ENCODE measurements at regions not wholly inside any gene's neighbourhood (a gene's known extent, or its start where the extent isn't known, plus 50 kb on each side); places are given as distances from the start of the nearest gene placed in this dataset.

GRCh38 chr1:238568735-238569134 is 678.0 kb upstream of the ZP4 start:
- Histone ChIP-seq H3K9me3 (ENCODE audit: control insufficient read depth, low read depth, low read length) (no peaks in the 10 kb centered on the region), H3K27me3 (ENCODE audit: control insufficient read depth, insufficient read depth, low read length) (no peaks in the 10 kb centered on the region), H3K4me3 (ENCODE audit: low read length) (no peak overlapping the region), H3K36me3 (ENCODE audit: control insufficient read depth, insufficient read depth, low read length) (no peaks in the 10 kb centered on the region), H3K4me1 (ENCODE audit: control insufficient read depth, insufficient read depth, low read length) (no peaks in the 10 kb centered on the region), H3K27ac (ENCODE audit: low read length) (no peak overlapping the region)
- no CpG with 5 or more reads among the region's 2 CpGs for WGBS (ENCODE audit: insufficient coverage, low lambda C conversion rate)
- DNase-seq = no peak

- no peak overlapping the region for H3K27ac ChIP-seq (ENCODE audit: low read length)
- no peak for DNase-seq
- H3K36me3 ChIP-seq (ENCODE audit: control insufficient read depth, insufficient read depth, low read length) = no peaks in the 10 kb centered on the region
- no peak overlapping the region for H3K4me3 ChIP-seq (ENCODE audit: low read length)
- H3K27me3 ChIP-seq (ENCODE audit: control insufficient read depth, insufficient read depth, low read length) = no peaks in the 10 kb centered on the region
- H3K4me1 ChIP-seq (ENCODE audit: control insufficient read depth, insufficient read depth, low read length) = no peaks in the 10 kb centered on the region
- no peaks in the 10 kb centered on the region for H3K9me3 ChIP-seq (ENCODE audit: control insufficient read depth, low read depth, low read length)
- WGBS (ENCODE audit: insufficient coverage, low lambda C conversion rate) = 25% methylated on average over 1 of the region's 1 CpG
These were observed 671.6 kb upstream of the ZP4 start for GRCh38 chr1:238562341-238562740.

- Histone ChIP-seq H3K4me3 (ENCODE audit: low read length) (no peak overlapping the region), H3K36me3 (ENCODE audit: control insufficient read depth, insufficient read depth, low read length) (no peaks in the 10 kb centered on the region), H3K27me3 (ENCODE audit: control insufficient read depth, insufficient read depth, low read length) (no peaks in the 10 kb centered on the region), H3K9me3 (ENCODE audit: control insufficient read depth, low read depth, low read length) (no peaks in the 10 kb centered on the region), H3K27ac (ENCODE audit: low read length) (no peak overlapping the region), H3K4me1 (ENCODE audit: control insufficient read depth, insufficient read depth, low read length) (no peaks in the 10 kb centered on the region)
- no CpG with 5 or more reads among the region's 2 CpGs for WGBS (ENCODE audit: insufficient coverage, low lambda C conversion rate)
- DNase-seq = no peak
These were observed 668.0 kb upstream of the ZP4 start for GRCh38 chr1:238558746-238559145.

GRCh38 chr1:238558156-238558555 is 667.4 kb upstream of the ZP4 start:
- no peaks in the 10 kb centered on the region for H3K4me1 ChIP-seq (ENCODE audit: control insufficient read depth, insufficient read depth, low read length)
- no peaks in the 10 kb centered on the region for H3K9me3 ChIP-seq (ENCODE audit: control insufficient read depth, low read depth, low read length)
- H3K27ac ChIP-seq (ENCODE audit: low read length) = no peak overlapping the region
- no peaks in the 10 kb centered on the region for H3K36me3 ChIP-seq (ENCODE audit: control insufficient read depth, insufficient read depth, low read length)
- WGBS (ENCODE audit: insufficient coverage, low lambda C conversion rate) = 100% methylated on average over 2 of the region's 4 CpGs
- no peak overlapping the region for H3K4me3 ChIP-seq (ENCODE audit: low read length)
- H3K27me3 ChIP-seq (ENCODE audit: control insufficient read depth, insufficient read depth, low read length) = no peaks in the 10 kb centered on the region
- DNase-seq = no peak

- Histone ChIP-seq H3K36me3 (ENCODE audit: control insufficient read depth, insufficient read depth, low read length) (no peaks in the 10 kb centered on the region), H3K27me3 (ENCODE audit: control insufficient read depth, insufficient read depth, low read length) (no peaks in the 10 kb centered on the region), H3K27ac (ENCODE audit: low read length) (no peak overlapping the region), H3K4me1 (ENCODE audit: control insufficient read depth, insufficient read depth, low read length) (no peaks in the 10 kb centered on the region), H3K4me3 (ENCODE audit: low read length) (no peak overlapping the region), H3K9me3 (ENCODE audit: control insufficient read depth, low read depth, low read length) (no peaks in the 10 kb centered on the region)
- no peak for DNase-seq
- WGBS (ENCODE audit: insufficient coverage, low lambda C conversion rate) = 85% methylated on average over 3 of the region's 8 CpGs
These were observed 661.5 kb upstream of the ZP4 start for GRCh38 chr1:238552271-238552670.

- no peaks in the 10 kb centered on the region for H3K27me3 ChIP-seq (ENCODE audit: control insufficient read depth, insufficient read depth, low read length)
- H3K4me3 ChIP-seq (ENCODE audit: low read length) = no peak overlapping the region
- no peaks in the 10 kb centered on the region for H3K36me3 ChIP-seq (ENCODE audit: control insufficient read depth, insufficient read depth, low read length)
- WGBS (ENCODE audit: insufficient coverage, low lambda C conversion rate) = 43% methylated on average over 1 of the region's 2 CpGs
- no peaks in the 10 kb centered on the region for H3K9me3 ChIP-seq (ENCODE audit: control insufficient read depth, low read depth, low read length)
- DNase-seq = no peak
- H3K27ac ChIP-seq (ENCODE audit: low read length) = no peak overlapping the region
- no peaks in the 10 kb centered on the region for H3K4me1 ChIP-seq (ENCODE audit: control insufficient read depth, insufficient read depth, low read length)
These were observed 658.4 kb upstream of the ZP4 start for GRCh38 chr1:238549137-238549536.

- Histone ChIP-seq H3K36me3 (ENCODE audit: control insufficient read depth, insufficient read depth, low read length) (no peaks in the 10 kb centered on the region), H3K27ac (ENCODE audit: low read length) (no peak overlapping the region), H3K4me3 (ENCODE audit: low read length) (no peak overlapping the region), H3K9me3 (ENCODE audit: control insufficient read depth, low read depth, low read length) (no peaks in the 10 kb centered on the region), H3K27me3 (ENCODE audit: control insufficient read depth, insufficient read depth, low read length) (no peaks in the 10 kb centered on the region), H3K4me1 (ENCODE audit: control insufficient read depth, insufficient read depth, low read length) (no peaks in the 10 kb centered on the region)
- no CpG with 5 or more reads among the region's 2 CpGs for WGBS (ENCODE audit: insufficient coverage, low lambda C conversion rate)
- DNase-seq = no peak
These were observed 655.4 kb upstream of the ZP4 start for GRCh38 chr1:238546118-238546517.

GRCh38 chr1:238537641-238538040 is 646.9 kb upstream of the ZP4 start:
- Histone ChIP-seq H3K4me1 (ENCODE audit: control insufficient read depth, insufficient read depth, low read length) (no peaks in the 10 kb centered on the region), H3K36me3 (ENCODE audit: control insufficient read depth, insufficient read depth, low read length) (no peaks in the 10 kb centered on the region)
- WGBS (ENCODE audit: insufficient coverage, low lambda C conversion rate) = no CpG with 5 or more reads among the region's 3 CpGs

GRCh38 chr1:238530209-238530851 is 639.6 kb upstream of the ZP4 start:
- Histone ChIP-seq H3K36me3 (ENCODE audit: control insufficient read depth, insufficient read depth, low read length) (no peaks in the 10 kb centered on the region), H3K4me1 (ENCODE audit: control insufficient read depth, insufficient read depth, low read length) (no peaks in the 10 kb centered on the region), H3K4me3 (ENCODE audit: low read length) (no peak overlapping the region), H3K9me3 (ENCODE audit: control insufficient read depth, low read depth, low read length) (peaks cover 12% of the 10 kb centered on the region), H3K27me3 (ENCODE audit: control insufficient read depth, insufficient read depth, low read length) (no peaks in the 10 kb centered on the region), H3K27ac (ENCODE audit: low read length) (no peak overlapping the region)
- no peak for DNase-seq
- WGBS (ENCODE audit: insufficient coverage, low lambda C conversion rate) = no CpG with 5 or more reads among the region's 13 CpGs

More at GRCh38 chr1:238537641-238538040, 646.9 kb upstream of the ZP4 start:
- no peak for DNase-seq
- Histone ChIP-seq H3K4me3 (ENCODE audit: low read length) (no peak overlapping the region), H3K27me3 (ENCODE audit: control insufficient read depth, insufficient read depth, low read length) (no peaks in the 10 kb centered on the region), H3K9me3 (ENCODE audit: control insufficient read depth, low read depth, low read length) (no peaks in the 10 kb centered on the region), H3K27ac (ENCODE audit: low read length) (no peak overlapping the region)

- Histone ChIP-seq H3K9me3 (ENCODE audit: control insufficient read depth, low read depth, low read length) (peaks cover 7% of the 10 kb centered on the region), H3K4me3 (ENCODE audit: low read length) (no peak overlapping the region), H3K27me3 (ENCODE audit: control insufficient read depth, insufficient read depth, low read length) (no peaks in the 10 kb centered on the region), H3K27ac (ENCODE audit: low read length) (no peak overlapping the region), H3K4me1 (ENCODE audit: control insufficient read depth, insufficient read depth, low read length) (no peaks in the 10 kb centered on the region), H3K36me3 (ENCODE audit: control insufficient read depth, insufficient read depth, low read length) (no peaks in the 10 kb centered on the region)
- DNase-seq = no peak
- WGBS (ENCODE audit: insufficient coverage, low lambda C conversion rate) = no CpG with 5 or more reads among the region's 4 CpGs
These were observed 627.0 kb upstream of the ZP4 start for GRCh38 chr1:238517711-238518110.

- H3K27ac ChIP-seq (ENCODE audit: low read length) = no peak overlapping the region
- H3K4me3 ChIP-seq (ENCODE audit: low read length) = no peak overlapping the region
- DNase-seq = no peak
- no peaks in the 10 kb centered on the region for H3K4me1 ChIP-seq (ENCODE audit: control insufficient read depth, insufficient read depth, low read length)
- no peaks in the 10 kb centered on the region for H3K27me3 ChIP-seq (ENCODE audit: control insufficient read depth, insufficient read depth, low read length)
- WGBS (ENCODE audit: insufficient coverage, low lambda C conversion rate) = 67% methylated on average over 2 of the region's 3 CpGs
- H3K36me3 ChIP-seq (ENCODE audit: control insufficient read depth, insufficient read depth, low read length) = no peaks in the 10 kb centered on the region
- H3K9me3 ChIP-seq (ENCODE audit: control insufficient read depth, low read depth, low read length) = no peaks in the 10 kb centered on the region
These were observed 610.6 kb upstream of the ZP4 start for GRCh38 chr1:238501290-238501689.
